OCI-LY7 (cell line): ENCODE measurements at regions not wholly inside any gene's neighbourhood (a gene's known extent, or its start where the extent isn't known, plus 50 kb on each side); places are given as distances from the start of the nearest gene placed in this dataset.

Source experiments
- EZH2phosphoT487 ChIP-seq: fragments of 200-600 bp; sonication (generic); IDR thresholded peaks from 2 replicates; pipeline ENCODE4 v1.6.1; 2018; ENCODE audit warnings: low read depth, borderline replicate concordance, mild to moderate bottlenecking, mixed run types, antibody characterized with exemption, low read length, moderate library complexity, mixed read lengths
- TF ChIP-seq, protein P1 (sequence below): fragments of 200-600 bp; sonication (generic); conservative IDR thresholded peaks from 2 replicates; pipeline ENCODE4 v1.5.1; 2014; ENCODE audit warnings: mild to moderate bottlenecking, antibody characterized with exemption, low read length, moderate library complexity, mixed read lengths

DNA sequence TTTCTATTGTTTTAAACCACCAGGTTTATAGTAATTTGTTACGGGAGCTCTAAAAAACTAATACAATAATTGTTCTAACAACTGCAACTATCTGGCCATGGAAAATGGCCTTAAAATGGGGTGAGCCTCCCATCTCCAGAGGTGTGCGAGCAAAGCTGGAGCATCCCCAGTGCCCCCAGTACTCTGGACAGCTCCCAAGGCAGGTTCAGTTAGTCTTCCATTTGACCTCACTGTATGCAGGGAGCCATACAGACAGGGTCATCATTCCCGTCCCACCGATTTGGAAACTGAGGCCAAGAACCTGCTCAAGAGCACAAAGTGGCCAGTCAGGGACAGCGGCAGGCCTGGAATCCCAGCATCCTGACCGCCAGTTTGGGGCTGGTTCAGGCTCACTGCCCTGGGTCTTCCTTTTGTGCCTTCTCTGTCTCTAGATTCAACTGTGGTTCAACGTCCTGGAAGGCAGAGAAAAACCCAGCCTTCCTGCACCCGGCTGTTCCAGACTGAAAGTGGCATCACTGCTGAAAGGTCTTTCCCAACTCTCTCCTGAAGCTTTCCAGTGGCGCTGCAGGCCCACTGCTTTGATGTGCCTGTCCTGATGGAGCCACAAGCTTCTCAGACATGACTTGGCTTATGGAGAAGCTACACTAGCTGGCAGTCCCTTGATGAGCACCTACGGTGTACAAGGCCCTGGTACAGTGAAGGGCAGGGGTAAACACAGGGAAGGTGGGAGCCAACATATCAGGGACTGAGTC lies 76.6 kb upstream of the LINGO1 start:
- TF ChIP-seq, protein P1, sequence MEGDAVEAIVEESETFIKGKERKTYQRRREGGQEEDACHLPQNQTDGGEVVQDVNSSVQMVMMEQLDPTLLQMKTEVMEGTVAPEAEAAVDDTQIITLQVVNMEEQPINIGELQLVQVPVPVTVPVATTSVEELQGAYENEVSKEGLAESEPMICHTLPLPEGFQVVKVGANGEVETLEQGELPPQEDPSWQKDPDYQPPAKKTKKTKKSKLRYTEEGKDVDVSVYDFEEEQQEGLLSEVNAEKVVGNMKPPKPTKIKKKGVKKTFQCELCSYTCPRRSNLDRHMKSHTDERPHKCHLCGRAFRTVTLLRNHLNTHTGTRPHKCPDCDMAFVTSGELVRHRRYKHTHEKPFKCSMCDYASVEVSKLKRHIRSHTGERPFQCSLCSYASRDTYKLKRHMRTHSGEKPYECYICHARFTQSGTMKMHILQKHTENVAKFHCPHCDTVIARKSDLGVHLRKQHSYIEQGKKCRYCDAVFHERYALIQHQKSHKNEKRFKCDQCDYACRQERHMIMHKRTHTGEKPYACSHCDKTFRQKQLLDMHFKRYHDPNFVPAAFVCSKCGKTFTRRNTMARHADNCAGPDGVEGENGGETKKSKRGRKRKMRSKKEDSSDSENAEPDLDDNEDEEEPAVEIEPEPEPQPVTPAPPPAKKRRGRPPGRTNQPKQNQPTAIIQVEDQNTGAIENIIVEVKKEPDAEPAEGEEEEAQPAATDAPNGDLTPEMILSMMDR, result no peak
- no peak for TF ChIP-seq EZH2phosphoT487
